ENCODE measurements at regions not wholly inside any gene's neighbourhood (a gene's known extent, or its start where the extent isn't known, plus 50 kb on each side); places are given as distances from the start of the nearest gene placed in this dataset.

- peaks cover 0 to 4% (median 0%) of the 10 kb centered on the region in 7 donors for H3K27me3 ChIP-seq (replicated peaks in 1 of 7)
- no peak overlapping the region for H3K4me3 ChIP-seq
- H3K9me3 ChIP-seq = peaks cover 0 to 30% (median 26%) of the 10 kb centered on the region in 8 donors
- no peak overlapping the region for H3K27ac ChIP-seq
- H3K36me3 ChIP-seq = no peaks in the 10 kb centered on the region
- DNase-seq = no peak
- intact Hi-C loops (cut with DNase I; ENCODE audit: low total_unique reads) = no loop called here
- WGBS, 5 donors = 52 to 65% (median 63%) methylated on average over 2 of the region's 2 CpGs
- H3K4me1 ChIP-seq = no peaks in the 10 kb centered on the region
- TF ChIP-seq POLR2AphosphoS5 (IDR thresholded peaks at IDR 0.05) = no peak
- TF ChIP-seq CTCF (IDR thresholded peaks at IDR 0.05 in 8 of 11, conservative IDR thresholded peaks at IDR 0.05 in 3 of 11) = no peak
- TF ChIP-seq POLR2A (IDR thresholded peaks at IDR 0.05) = no peak
These were observed 163.1 kb downstream of the TTC8 start for GRCh38 chr14:88987516-88987915.

- Histone ChIP-seq H3K27ac (no peak overlapping the region), H3K4me1 (no peaks in the 10 kb centered on the region), H3K4me3 (no peak overlapping the region), H3K9me3 (peaks cover 0 to 33% (median 26%) of the 10 kb centered on the region in 8 donors), H3K36me3 (no peaks in the 10 kb centered on the region), H3K27me3 (replicated peaks in 1 of 7) (peaks cover 0 to 17% (median 0%) of the 10 kb centered on the region in 7 donors)
- intact Hi-C loops (cut with DNase I; ENCODE audit: low total_unique reads) = no loop called here
- TF ChIP-seq POLR2AphosphoS5 (IDR thresholded peaks at IDR 0.05) = no peak
- WGBS, 5 donors = 76 to 94% (median 82%) methylated on average over 1 of the region's 1 CpG
- DNase-seq = no peak
These were observed 165.5 kb downstream of the TTC8 start for GRCh38 chr14:88989911-88990310.

GRCh38 chr14:88990856-88991255 lies 166.4 kb downstream of the TTC8 start:
- Histone ChIP-seq H3K4me3 (no peak overlapping the region), H3K36me3 (no peaks in the 10 kb centered on the region), H3K27ac (no peak overlapping the region), H3K27me3 (replicated peaks in 1 of 7) (peaks cover 0 to 17% (median 0%) of the 10 kb centered on the region in 7 donors), H3K4me1 (no peaks in the 10 kb centered on the region), H3K9me3 (peaks cover 0 to 33% (median 25%) of the 10 kb centered on the region in 8 donors)
- 66 to 83% (median 69%) methylated on average over 1 of the region's 1 CpG for WGBS, 5 donors
- DNase-seq = no peak
- TF ChIP-seq POLR2A (IDR thresholded peaks at IDR 0.05) = no peak
- TF ChIP-seq CTCF (IDR thresholded peaks at IDR 0.05 in 8 of 11, conservative IDR thresholded peaks at IDR 0.05 in 3 of 11) = no peak
- no peak for TF ChIP-seq POLR2AphosphoS5 (IDR thresholded peaks at IDR 0.05)
- intact Hi-C loops (cut with DNase I; ENCODE audit: low total_unique reads) = no loop called here

DNA sequence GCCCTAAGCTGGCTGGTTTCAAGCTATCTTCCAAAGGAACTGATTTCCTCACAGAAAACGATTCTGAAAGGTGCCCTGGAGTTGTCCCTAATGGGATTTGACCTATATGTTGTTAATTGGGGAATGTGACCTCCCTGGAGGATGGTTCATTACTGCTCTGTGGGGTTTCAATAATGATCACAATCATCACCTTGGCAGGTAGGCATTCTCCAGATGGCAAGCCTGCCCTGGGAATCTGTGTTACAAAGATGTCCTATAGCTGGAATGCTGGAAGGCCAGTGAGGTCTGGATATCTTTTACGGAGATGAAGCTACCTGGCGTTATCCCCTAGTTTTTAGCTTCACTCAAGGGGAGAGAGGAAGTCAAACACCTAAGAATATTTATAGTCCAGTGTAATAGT lies 167.6 kb downstream of the TTC8 start:
- TF ChIP-seq POLR2A (IDR thresholded peaks at IDR 0.05) (no peak), POLR2AphosphoS5 (IDR thresholded peaks at IDR 0.05) (no peak), CTCF (IDR thresholded peaks at IDR 0.05 in 8 of 11, conservative IDR thresholded peaks at IDR 0.05 in 3 of 11) (no peak)
- Histone ChIP-seq H3K4me3 (no peak overlapping the region), H3K4me1 (no peaks in the 10 kb centered on the region), H3K36me3 (no peaks in the 10 kb centered on the region), H3K9me3 (peaks cover 0 to 22% (median 14%) of the 10 kb centered on the region in 8 donors), H3K27me3 (replicated peaks in 1 of 7) (peaks cover 0 to 17% (median 0%) of the 10 kb centered on the region in 7 donors), H3K27ac (no peak overlapping the region)
- intact Hi-C loops (cut with DNase I; ENCODE audit: low total_unique reads) = no loop called here
- DNase-seq = no peak
- WGBS, 5 donors = 56 to 79% (median 63%) methylated on average over 3 of the region's 3 CpGs

GRCh38 chr14:88993946-88994345 lies 169.5 kb downstream of the TTC8 start:
- intact Hi-C loops (cut with DNase I; ENCODE audit: low total_unique reads) = no loop called here
- no peak for DNase-seq
- no peak overlapping the region for H3K4me3 ChIP-seq
- no peaks in the 10 kb centered on the region for H3K36me3 ChIP-seq
- no peaks in the 10 kb centered on the region for H3K4me1 ChIP-seq
- TF ChIP-seq POLR2A (IDR thresholded peaks at IDR 0.05) = no peak
- TF ChIP-seq POLR2AphosphoS5 (IDR thresholded peaks at IDR 0.05) = no peak
- TF ChIP-seq CTCF (IDR thresholded peaks at IDR 0.05 in 8 of 11, conservative IDR thresholded peaks at IDR 0.05 in 3 of 11) = no peak
- no peak overlapping the region for H3K27ac ChIP-seq
- peaks cover 0 to 6% (median 0%) of the 10 kb centered on the region in 8 donors for H3K9me3 ChIP-seq
- 69 to 93% (median 81%) methylated on average over 2 of the region's 2 CpGs for WGBS, 5 donors
- peaks cover 0 to 17% (median 0%) of the 10 kb centered on the region in 7 donors for H3K27me3 ChIP-seq (replicated peaks in 1 of 7)
